Mucosa of descending colon (tissue), 3 donors: ENCODE measurements at regions not wholly inside any gene's neighbourhood (a gene's known extent, or its start where the extent isn't known, plus 50 kb on each side); places are given as distances from the start of the nearest gene placed in this dataset.

Source experiments
- ATAC-seq: fragments of 200-7000 bp; cut with Tn5 transposase; one replicate; pipeline ENCODE4 v1.9.1; 2020; ENCODE audit warnings: mild to moderate bottlenecking, moderate library complexity
- DNase-seq, 3 donors: peaks; one replicate each; pipeline ENCODE4 v3.0.0-alpha.2; 2020
- H3K36me3 ChIP-seq: fragments of 200-600 bp; one replicate; pipeline ENCODE4 v1.8.0; 2021; ENCODE audit warnings: low read depth, mild to moderate bottlenecking
- H3K4me1 ChIP-seq: fragments of 200-600 bp; one replicate; pipeline ENCODE4 v1.8.0; 2021; ENCODE audit warnings: low read depth, mild to moderate bottlenecking
- H3K4me3 ChIP-seq: fragments of 200-600 bp; one replicate; pipeline ENCODE4 v1.8.0; 2021; ENCODE audit warnings: mild to moderate bottlenecking
- H3K9me3 ChIP-seq: fragments of 200-600 bp; one replicate; pipeline ENCODE4 v1.8.0; 2021; ENCODE audit warnings: mild to moderate bottlenecking
- CTCF ChIP-seq: fragments of 200-600 bp; IDR thresholded peaks from one replicate; pipeline ENCODE4 v1.8.0; 2022; ENCODE audit warnings: antibody characterized with exemption, mild to moderate bottlenecking
- intact Hi-C, 2 donors: fragments of 100-400 bp; cut with DNase I in 1 of 2; cut with micrococcal nuclease in 1 of 2; formaldehyde crosslinking; loops; one replicate each; pipeline versions ENCODE4 v1.11.0 to v1.11.1; 2022; cut with DNase I, micrococcal nuclease
- donor health status: DM: no; HTN: no; CAD: no; lungs with moderate emphysema.
- donor health status: DM: no; HTN: no; CAD: no.
- donor health status: DM: no; HTN: yes; CAD: no.

DNA sequence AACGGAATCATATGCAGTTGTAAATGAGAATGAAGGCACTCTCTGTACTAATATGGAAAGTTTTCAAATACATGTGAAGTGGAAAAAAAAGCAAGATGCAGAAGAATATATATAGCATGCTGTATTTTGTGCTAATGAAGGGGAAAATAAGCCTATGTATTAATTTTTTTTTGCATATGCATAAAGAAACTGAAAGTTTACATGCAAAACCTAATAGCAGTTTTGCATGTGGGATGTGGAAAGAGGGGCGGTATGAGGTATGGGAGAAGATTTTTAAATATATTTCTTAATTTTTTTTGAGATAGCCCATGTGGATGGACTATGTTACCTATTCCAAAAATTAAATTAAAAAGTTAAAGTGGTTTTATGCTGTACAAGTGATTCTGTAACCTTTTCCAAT, 83.7 kb upstream of the IL12B start:
- no peak for DNase-seq

GRCh38 chr5:159415301-159415937, 85.1 kb upstream of the IL12B start:
- H3K4me1 ChIP-seq: no peaks in the 10 kb centered on the region
- no peak overlapping the region for H3K4me3 ChIP-seq
- H3K36me3 ChIP-seq: no peaks in the 10 kb centered on the region
- ATAC-seq (no peak), DNase-seq (no peak)
- H3K9me3 ChIP-seq: no peaks in the 10 kb centered on the region
- TF ChIP-seq CTCF: no peak
- intact Hi-C loops: no loop called here

More for the DNA sequence above, 83.7 kb upstream of the IL12B start:
- Histone ChIP-seq H3K36me3 (no peaks in the 10 kb centered on the region), H3K4me3 (no peak overlapping the region), H3K4me1 (no peaks in the 10 kb centered on the region), H3K9me3 (no peaks in the 10 kb centered on the region)
- intact Hi-C loops: no loop called here
- no peak for ATAC-seq
- TF ChIP-seq CTCF: no peak

- Histone ChIP-seq H3K4me1 (no peaks in the 10 kb centered on the region), H3K36me3 (no peaks in the 10 kb centered on the region), H3K4me3 (no peak overlapping the region), H3K9me3 (no peaks in the 10 kb centered on the region)
- intact Hi-C loops: no loop called here
- no peak for DNase-seq
- TF ChIP-seq CTCF: no peak
- ATAC-seq: no peak
Measured at GRCh38 chr5:159416438-159416837, 86.2 kb upstream of the IL12B start.

DNA sequence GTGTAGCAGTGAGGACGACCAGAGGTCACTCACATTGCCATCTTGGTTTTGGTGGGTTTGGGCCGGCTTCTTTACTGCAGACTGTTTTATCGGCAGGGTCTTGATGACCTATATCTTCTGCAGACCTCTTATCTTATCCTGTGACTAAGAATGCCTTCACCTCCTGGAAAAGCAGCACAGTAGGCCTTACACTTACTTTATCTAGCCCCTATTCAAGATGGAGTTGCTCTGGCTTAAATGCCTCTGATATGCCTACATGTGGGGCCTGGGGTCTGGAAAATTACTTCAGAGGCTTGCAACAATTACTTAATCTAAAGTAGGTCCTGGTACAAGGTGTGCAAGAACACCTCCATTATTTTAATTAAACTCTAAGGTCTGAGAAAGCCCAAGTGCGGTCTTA, 86.9 kb upstream of the IL12B start:
- intact Hi-C loops: no loop called here
- Histone ChIP-seq H3K36me3 (no peaks in the 10 kb centered on the region), H3K4me1 (no peaks in the 10 kb centered on the region), H3K4me3 (no peak overlapping the region), H3K9me3 (no peaks in the 10 kb centered on the region)
- no peak for ATAC-seq
- DNase-seq: no peak
- no peak for TF ChIP-seq CTCF

DNA sequence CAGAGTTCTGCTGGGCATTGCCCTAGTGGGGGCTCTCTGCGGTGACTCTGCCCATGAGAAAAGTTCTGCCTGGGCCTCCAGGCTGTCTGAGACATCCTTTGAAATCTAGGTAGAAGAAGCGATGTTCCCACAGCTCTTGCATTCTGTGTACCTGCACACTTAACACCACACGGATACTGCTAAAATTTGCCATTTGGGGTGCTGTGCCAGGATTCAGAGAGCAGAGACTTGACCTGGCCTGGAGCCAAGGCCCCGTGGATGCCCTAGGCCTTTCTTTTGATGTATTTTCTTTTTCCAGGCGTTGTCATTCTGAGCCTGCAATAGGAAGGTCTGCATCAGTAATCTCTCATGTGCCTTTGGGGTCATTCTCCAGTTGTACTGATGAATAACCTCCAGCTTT, 89.3 kb upstream of the IL12B start:
- no peak for TF ChIP-seq CTCF

GRCh38 chr5:159420940-159421339, 90.7 kb upstream of the IL12B start:
- no peak for TF ChIP-seq CTCF
- H3K4me3 ChIP-seq: no peak overlapping the region

More for the DNA sequence above, 89.3 kb upstream of the IL12B start:
- H3K36me3 ChIP-seq: no peaks in the 10 kb centered on the region
- no peaks in the 10 kb centered on the region for H3K4me1 ChIP-seq
- H3K4me3 ChIP-seq: no peak overlapping the region
- no peak for DNase-seq
- intact Hi-C loops: no loop called here
- no peaks in the 10 kb centered on the region for H3K9me3 ChIP-seq
- no peak for ATAC-seq

More at GRCh38 chr5:159420940-159421339, 90.7 kb upstream of the IL12B start:
- ATAC-seq (no peak), DNase-seq (no peak)
- Histone ChIP-seq H3K4me1 (no peaks in the 10 kb centered on the region), H3K9me3 (no peaks in the 10 kb centered on the region), H3K36me3 (no peaks in the 10 kb centered on the region)
- intact Hi-C loops: no loop called here
